Endothelial cell (in vitro differentiated cells): ENCODE measurements at regions not wholly inside any gene's neighbourhood (a gene's known extent, or its start where the extent isn't known, plus 50 kb on each side); places are given as distances from the start of the nearest gene placed in this dataset.

ENCODE experiments used
- DNase-seq: peaks from one replicate; pipeline ENCODE4 v3.0.0; 2021; ENCODE audit warnings: low spot score
- H3K27ac Mint-ChIP-seq: one replicate; pipeline ENCODE4 v1.8.0; 2021; ENCODE audit warnings: mixed read lengths, inconsistent platforms; ENCODE audit not compliant: unreplicated experiment
- H3K27me3 Mint-ChIP-seq: one replicate; pipeline ENCODE4 v1.8.0; 2021; ENCODE audit warnings: mild to moderate bottlenecking, moderate library complexity, mixed read lengths, inconsistent platforms; ENCODE audit not compliant: unreplicated experiment
- H3K36me3 Mint-ChIP-seq: one replicate; pipeline ENCODE4 v1.8.0; 2021; ENCODE audit warnings: mild to moderate bottlenecking, low read depth, mixed read lengths, inconsistent platforms; ENCODE audit not compliant: unreplicated experiment
- H3K4me1 Mint-ChIP-seq: one replicate; pipeline ENCODE4 v1.8.0; 2021; ENCODE audit warnings: mild to moderate bottlenecking, mixed read lengths, inconsistent platforms; ENCODE audit not compliant: unreplicated experiment
- H3K4me3 Mint-ChIP-seq: one replicate; pipeline ENCODE4 v1.8.0; 2021; ENCODE audit warnings: mild to moderate bottlenecking, mixed read lengths, inconsistent platforms; ENCODE audit not compliant: unreplicated experiment
- H3K9me3 Mint-ChIP-seq: one replicate; pipeline ENCODE4 v1.8.0; 2021; ENCODE audit warnings: mixed read lengths, inconsistent platforms; ENCODE audit not compliant: unreplicated experiment
- TF ChIP-seq, protein P1 (sequence below): fragments of 200-600 bp; sonication (generic); IDR thresholded peaks from one replicate; pipeline ENCODE4 v1.5.0; 2021; ENCODE audit warnings: antibody characterized with exemption; ENCODE audit not compliant: unreplicated experiment

DNA sequence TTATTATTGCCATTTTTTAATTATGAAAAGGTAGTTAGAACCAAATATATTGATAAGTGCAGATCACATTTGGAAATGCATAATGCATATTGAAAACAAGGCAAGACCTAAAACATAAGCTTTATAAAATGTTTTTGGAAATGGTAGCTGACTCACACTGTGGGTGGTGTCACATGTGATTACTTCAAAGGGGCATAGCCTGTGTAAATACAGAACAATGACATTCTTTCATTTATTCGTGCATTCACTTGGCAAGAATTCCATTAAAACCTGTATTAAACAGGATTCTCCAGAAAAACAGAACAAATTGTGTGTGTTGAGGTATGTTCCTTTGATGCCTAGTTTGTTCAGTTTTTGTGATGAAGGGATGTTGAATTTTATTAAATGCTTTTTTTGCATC, 427.3 kb upstream of the ST6GAL2 start:
- H3K36me3 Mint-ChIP-seq, result no peaks in the 10 kb centered on the region
- H3K27ac Mint-ChIP-seq, result no peak overlapping the region
- TF ChIP-seq, protein P1, sequence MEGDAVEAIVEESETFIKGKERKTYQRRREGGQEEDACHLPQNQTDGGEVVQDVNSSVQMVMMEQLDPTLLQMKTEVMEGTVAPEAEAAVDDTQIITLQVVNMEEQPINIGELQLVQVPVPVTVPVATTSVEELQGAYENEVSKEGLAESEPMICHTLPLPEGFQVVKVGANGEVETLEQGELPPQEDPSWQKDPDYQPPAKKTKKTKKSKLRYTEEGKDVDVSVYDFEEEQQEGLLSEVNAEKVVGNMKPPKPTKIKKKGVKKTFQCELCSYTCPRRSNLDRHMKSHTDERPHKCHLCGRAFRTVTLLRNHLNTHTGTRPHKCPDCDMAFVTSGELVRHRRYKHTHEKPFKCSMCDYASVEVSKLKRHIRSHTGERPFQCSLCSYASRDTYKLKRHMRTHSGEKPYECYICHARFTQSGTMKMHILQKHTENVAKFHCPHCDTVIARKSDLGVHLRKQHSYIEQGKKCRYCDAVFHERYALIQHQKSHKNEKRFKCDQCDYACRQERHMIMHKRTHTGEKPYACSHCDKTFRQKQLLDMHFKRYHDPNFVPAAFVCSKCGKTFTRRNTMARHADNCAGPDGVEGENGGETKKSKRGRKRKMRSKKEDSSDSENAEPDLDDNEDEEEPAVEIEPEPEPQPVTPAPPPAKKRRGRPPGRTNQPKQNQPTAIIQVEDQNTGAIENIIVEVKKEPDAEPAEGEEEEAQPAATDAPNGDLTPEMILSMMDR, result no peak
- DNase-seq, result no peak
- no peaks in the 10 kb centered on the region for H3K27me3 Mint-ChIP-seq
- H3K4me1 Mint-ChIP-seq, result peaks cover 3% of the 10 kb centered on the region
- no peak overlapping the region for H3K4me3 Mint-ChIP-seq
- no peaks in the 10 kb centered on the region for H3K9me3 Mint-ChIP-seq

DNA sequence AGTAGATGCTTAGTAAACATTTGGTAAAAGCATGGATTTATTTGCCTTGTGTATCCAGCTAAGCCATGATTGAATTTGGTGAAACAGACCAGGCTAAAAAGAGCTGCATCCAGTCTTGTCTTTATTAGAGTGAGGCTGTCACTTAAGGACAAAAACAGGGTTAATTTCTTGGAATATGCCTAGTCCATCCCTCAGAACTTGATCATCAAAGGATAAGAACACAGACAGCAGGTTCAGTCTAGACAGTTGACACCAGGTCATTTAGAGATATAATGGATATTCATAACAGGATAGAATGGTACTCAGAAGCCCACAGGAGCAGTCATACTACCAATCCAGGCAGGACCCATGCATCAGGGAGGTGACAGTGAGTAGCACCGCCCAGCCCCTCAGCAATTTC, 434.9 kb upstream of the ST6GAL2 start:
- TF ChIP-seq, protein P1, result no peak
- no peak overlapping the region for H3K27ac Mint-ChIP-seq

DNA sequence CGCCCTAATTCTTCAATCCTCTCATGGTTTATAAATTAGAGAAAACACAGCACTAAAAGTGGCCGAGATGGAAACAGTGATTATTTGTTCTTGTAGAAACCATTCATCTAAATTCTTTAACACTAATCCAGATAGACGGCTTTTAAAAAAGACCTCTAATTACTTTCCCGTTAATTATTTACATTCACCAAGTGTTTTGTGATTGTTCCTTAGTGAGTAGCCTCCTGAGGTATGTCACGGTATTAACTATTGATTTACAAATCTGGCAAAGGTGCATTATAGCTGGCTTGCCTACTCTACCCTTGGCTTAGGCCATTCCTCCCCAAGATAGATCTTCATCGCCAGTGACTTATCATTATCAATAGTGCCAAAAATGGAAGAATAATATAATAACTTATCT, 436.4 kb upstream of the ST6GAL2 start:
- Mint-ChIP-seq H3K27ac (no peak overlapping the region), H3K4me1 (no peaks in the 10 kb centered on the region), H3K9me3 (no peaks in the 10 kb centered on the region), H3K4me3 (no peak overlapping the region), H3K36me3 (no peaks in the 10 kb centered on the region), H3K27me3 (no peaks in the 10 kb centered on the region)
- no peak for DNase-seq
- TF ChIP-seq, protein P1, result no peak

More for the DNA sequence above, 434.9 kb upstream of the ST6GAL2 start:
- Mint-ChIP-seq H3K27me3 (no peaks in the 10 kb centered on the region), H3K4me3 (no peak overlapping the region), H3K36me3 (no peaks in the 10 kb centered on the region), H3K4me1 (no peaks in the 10 kb centered on the region), H3K9me3 (no peaks in the 10 kb centered on the region)
- DNase-seq, result no peak

DNA sequence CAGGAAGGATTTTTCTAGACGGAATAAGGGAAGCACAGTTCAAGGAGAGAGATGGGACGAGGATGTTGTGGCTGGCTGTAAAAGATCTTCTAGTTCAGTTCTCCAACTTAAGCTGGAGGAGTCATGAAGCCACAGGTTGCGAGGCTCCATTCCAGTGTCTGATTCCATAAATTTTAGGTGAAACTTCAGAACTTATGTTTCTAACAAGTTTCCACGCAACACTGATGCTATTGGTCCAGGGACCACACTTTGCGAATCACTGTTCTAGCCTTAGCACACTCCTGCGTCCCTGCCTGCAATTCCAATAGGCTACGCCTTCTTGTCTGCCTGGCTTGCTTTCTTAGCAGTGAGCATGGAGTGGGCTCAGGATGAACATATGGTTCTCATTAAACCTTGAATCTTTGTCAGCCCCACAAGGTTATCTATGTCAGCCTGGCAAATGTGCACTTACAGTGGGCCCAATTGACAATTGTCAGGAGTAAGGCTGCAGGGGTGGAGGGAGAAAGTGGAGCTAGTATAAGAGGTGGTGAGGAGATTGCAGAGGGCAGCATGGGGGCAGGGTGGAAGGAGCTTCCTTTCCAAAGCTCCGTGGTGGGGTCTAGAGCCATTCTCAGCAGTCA, 438.1 kb upstream of the ST6GAL2 start:
- H3K4me3 Mint-ChIP-seq, result no peak overlapping the region
- no peak overlapping the region for H3K27ac Mint-ChIP-seq

More for the DNA sequence above, 438.1 kb upstream of the ST6GAL2 start:
- no peaks in the 10 kb centered on the region for H3K27me3 Mint-ChIP-seq
- no peak for DNase-seq
- H3K4me1 Mint-ChIP-seq, result no peaks in the 10 kb centered on the region
- H3K36me3 Mint-ChIP-seq, result no peaks in the 10 kb centered on the region
- TF ChIP-seq, protein P1, result no peak
- H3K9me3 Mint-ChIP-seq, result no peaks in the 10 kb centered on the region
